ENCODE measurements at regions not wholly inside any gene's neighbourhood (a gene's known extent, or its start where the extent isn't known, plus 50 kb on each side); places are given as distances from the start of the nearest gene placed in this dataset.

DNA sequence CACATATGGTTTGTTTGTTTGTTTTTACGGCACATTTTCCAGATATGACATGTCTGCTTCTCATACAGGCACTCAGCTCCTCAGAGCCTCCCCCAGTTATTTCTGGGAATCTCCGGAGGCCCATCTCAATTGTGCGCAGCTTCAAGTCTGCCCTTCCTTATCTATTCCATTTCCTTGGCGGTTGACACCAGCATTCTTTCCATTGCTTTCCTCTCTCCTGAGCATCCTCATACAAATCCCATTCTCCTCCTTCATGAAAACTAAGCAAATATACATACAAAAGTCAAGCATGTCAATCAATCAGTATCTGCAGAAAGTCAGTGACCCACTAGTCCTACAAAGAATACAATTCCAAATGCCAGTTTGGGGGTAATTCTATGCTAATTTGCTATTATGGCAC is 166.7 kb downstream of the SQOR start:
- Histone ChIP-seq H3K4me1 (ENCODE audit: control insufficient read depth, insufficient read depth, low read length) (no peaks in the 10 kb centered on the region), H3K27ac (ENCODE audit: low read length) (no peak overlapping the region), H3K9me3 (ENCODE audit: control insufficient read depth, insufficient read depth, low read depth, low read length) (no peaks in the 10 kb centered on the region), H3K36me3 (ENCODE audit: control insufficient read depth, insufficient read depth, low read length) (no peaks in the 10 kb centered on the region), H3K4me3 (ENCODE audit: low read depth in 2 of 2, low read length in 2 of 2) (no peak overlapping the region), H3K27me3 (ENCODE audit: control insufficient read depth, insufficient read depth, low read length) (no peaks in the 10 kb centered on the region)
- TF ChIP-seq TCF7L2 (IDR thresholded peaks at IDR 0.05; ENCODE audit: low read depth, low read length) (no peak), SIN3A (IDR thresholded peaks at IDR 0.05; ENCODE audit: borderline replicate concordance, insufficient read depth, low read depth, low read length) (no peak), POLR2AphosphoS5 (IDR thresholded peaks at IDR 0.05; ENCODE audit: low read depth, low read length) (no peak)
- TF ChIP-seq, protein P1, sequence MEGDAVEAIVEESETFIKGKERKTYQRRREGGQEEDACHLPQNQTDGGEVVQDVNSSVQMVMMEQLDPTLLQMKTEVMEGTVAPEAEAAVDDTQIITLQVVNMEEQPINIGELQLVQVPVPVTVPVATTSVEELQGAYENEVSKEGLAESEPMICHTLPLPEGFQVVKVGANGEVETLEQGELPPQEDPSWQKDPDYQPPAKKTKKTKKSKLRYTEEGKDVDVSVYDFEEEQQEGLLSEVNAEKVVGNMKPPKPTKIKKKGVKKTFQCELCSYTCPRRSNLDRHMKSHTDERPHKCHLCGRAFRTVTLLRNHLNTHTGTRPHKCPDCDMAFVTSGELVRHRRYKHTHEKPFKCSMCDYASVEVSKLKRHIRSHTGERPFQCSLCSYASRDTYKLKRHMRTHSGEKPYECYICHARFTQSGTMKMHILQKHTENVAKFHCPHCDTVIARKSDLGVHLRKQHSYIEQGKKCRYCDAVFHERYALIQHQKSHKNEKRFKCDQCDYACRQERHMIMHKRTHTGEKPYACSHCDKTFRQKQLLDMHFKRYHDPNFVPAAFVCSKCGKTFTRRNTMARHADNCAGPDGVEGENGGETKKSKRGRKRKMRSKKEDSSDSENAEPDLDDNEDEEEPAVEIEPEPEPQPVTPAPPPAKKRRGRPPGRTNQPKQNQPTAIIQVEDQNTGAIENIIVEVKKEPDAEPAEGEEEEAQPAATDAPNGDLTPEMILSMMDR (IDR thresholded peaks at IDR 0.05), result no peak
- TF ChIP-seq, protein P2, sequence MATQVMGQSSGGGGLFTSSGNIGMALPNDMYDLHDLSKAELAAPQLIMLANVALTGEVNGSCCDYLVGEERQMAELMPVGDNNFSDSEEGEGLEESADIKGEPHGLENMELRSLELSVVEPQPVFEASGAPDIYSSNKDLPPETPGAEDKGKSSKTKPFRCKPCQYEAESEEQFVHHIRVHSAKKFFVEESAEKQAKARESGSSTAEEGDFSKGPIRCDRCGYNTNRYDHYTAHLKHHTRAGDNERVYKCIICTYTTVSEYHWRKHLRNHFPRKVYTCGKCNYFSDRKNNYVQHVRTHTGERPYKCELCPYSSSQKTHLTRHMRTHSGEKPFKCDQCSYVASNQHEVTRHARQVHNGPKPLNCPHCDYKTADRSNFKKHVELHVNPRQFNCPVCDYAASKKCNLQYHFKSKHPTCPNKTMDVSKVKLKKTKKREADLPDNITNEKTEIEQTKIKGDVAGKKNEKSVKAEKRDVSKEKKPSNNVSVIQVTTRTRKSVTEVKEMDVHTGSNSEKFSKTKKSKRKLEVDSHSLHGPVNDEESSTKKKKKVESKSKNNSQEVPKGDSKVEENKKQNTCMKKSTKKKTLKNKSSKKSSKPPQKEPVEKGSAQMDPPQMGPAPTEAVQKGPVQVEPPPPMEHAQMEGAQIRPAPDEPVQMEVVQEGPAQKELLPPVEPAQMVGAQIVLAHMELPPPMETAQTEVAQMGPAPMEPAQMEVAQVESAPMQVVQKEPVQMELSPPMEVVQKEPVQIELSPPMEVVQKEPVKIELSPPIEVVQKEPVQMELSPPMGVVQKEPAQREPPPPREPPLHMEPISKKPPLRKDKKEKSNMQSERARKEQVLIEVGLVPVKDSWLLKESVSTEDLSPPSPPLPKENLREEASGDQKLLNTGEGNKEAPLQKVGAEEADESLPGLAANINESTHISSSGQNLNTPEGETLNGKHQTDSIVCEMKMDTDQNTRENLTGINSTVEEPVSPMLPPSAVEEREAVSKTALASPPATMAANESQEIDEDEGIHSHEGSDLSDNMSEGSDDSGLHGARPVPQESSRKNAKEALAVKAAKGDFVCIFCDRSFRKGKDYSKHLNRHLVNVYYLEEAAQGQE (IDR thresholded peaks at IDR 0.05; ENCODE audit: insufficient read depth in 1 of 2, low read depth in 2 of 2, low read length in 1 of 2), result no peak
- ATAC-seq (no peak), DNase-seq (ENCODE audit: low read depth, low spot score) (no peak)
- POLR2A ChIA-PET, result no interaction called here
- intact Hi-C loops (cut with micrococcal nuclease; ENCODE audit: unreplicated experiment) (no loop called here), in situ Hi-C loops (cut with HindIII; ENCODE audit: low pct_unique_long_range_greater_than_20kb, low sequenced_read_pairs) (no loop called here)
- no TSS peak for BruUV-seq (replicated peaks)
- CTCF ChIA-PET, result interaction anchor here (0.6 kb wide), 1 partner anchor 86 kb away, joined by 3 read pairs; no protein-coding TSS in a partner anchor

DNA sequence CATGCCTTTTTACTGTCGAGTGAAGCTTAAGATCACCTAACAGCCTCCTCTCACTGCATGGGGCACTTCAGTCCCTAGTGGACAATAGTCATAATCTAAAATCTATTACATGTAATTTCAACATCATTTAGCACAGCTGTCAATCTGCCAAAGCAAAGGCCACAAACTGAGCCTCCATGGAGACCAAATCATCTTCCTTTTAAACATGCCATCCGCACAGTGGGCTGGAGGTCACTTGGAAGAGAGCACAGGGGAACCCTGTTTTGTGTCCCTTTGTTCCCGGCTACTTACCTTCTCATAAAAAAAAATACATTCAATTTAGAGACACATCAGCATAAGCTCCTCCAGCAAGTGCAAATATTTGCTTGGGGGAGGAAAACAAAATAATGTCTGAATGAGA is 167.3 kb downstream of the SQOR start:
- no peak for ATAC-seq
- Histone ChIP-seq H3K27ac (ENCODE audit: low read length) (no peak overlapping the region), H3K9me3 (ENCODE audit: control insufficient read depth, insufficient read depth, low read depth, low read length) (no peaks in the 10 kb centered on the region), H3K4me1 (ENCODE audit: control insufficient read depth, insufficient read depth, low read length) (no peaks in the 10 kb centered on the region), H3K27me3 (ENCODE audit: control insufficient read depth, insufficient read depth, low read length) (no peaks in the 10 kb centered on the region), H3K36me3 (ENCODE audit: control insufficient read depth, insufficient read depth, low read length) (no peaks in the 10 kb centered on the region), H3K4me3 (ENCODE audit: low read depth in 2 of 2, low read length in 2 of 2) (no peak overlapping the region)
- in situ Hi-C loops (cut with HindIII; ENCODE audit: low pct_unique_long_range_greater_than_20kb, low sequenced_read_pairs), result no loop called here
- no peak for DNase-seq (ENCODE audit: low read depth, low spot score)
- intact Hi-C loops (cut with micrococcal nuclease; ENCODE audit: unreplicated experiment), result no loop called here
- ChIA-PET POLR2A (no interaction called here), CTCF (interaction anchor here (0.6 to 0.7 kb wide), 3 partner anchors 46 to 407 kb away, joined by 3 to 7 read pairs (median 3); no protein-coding TSS in a partner anchor)
- no peak for TF ChIP-seq POLR2AphosphoS5 (IDR thresholded peaks at IDR 0.05; ENCODE audit: low read depth, low read length)
- TF ChIP-seq, protein P1 (IDR thresholded peaks at IDR 0.05), result peak; percentile 16; the same call in 1 of the 2 replicates
- BruUV-seq (replicated peaks), result no TSS peak
